Loucy (cell line): ENCODE measurements at regions not wholly inside any gene's neighbourhood (a gene's known extent, or its start where the extent isn't known, plus 50 kb on each side); places are given as distances from the start of the nearest gene placed in this dataset.

Source experiments
- CTCF ChIP-seq: fragments of 200-600 bp; sonication (generic); conservative IDR thresholded peaks from 2 replicates; pipeline ENCODE4 v1.5.1; 2014; ENCODE audit warnings: mild to moderate bottlenecking, antibody characterized with exemption, low read length
- EZH2phosphoT487 ChIP-seq: fragments of 200-600 bp; IDR thresholded peaks from 2 replicates; pipeline ENCODE4 v1.6.1; 2018; ENCODE audit warnings: antibody characterized with exemption, mild to moderate bottlenecking, moderate library complexity, borderline replicate concordance

GRCh38 chr16:87012954-87013938 lies 303.9 kb downstream of the C16orf95 start:
- TF ChIP-seq CTCF: no peak
- TF ChIP-seq EZH2phosphoT487: no peak
